ENCODE measurements at regions not wholly inside any gene's neighbourhood (a gene's known extent, or its start where the extent isn't known, plus 50 kb on each side); places are given as distances from the start of the nearest gene placed in this dataset.

GRCh38 chr2:184507254-184507653, 91.1 kb upstream of the ZNF804A start:
- no peak for DNase-seq (ENCODE audit: low read depth)
- no peak for TF ChIP-seq CTCF (conservative IDR thresholded peaks at IDR 0.05; ENCODE audit: low read depth, low read length)
- no peak overlapping the region for H3K4me3 ChIP-seq (ENCODE audit: low read depth, low read length)

- H3K4me3 ChIP-seq (ENCODE audit: low read depth, low read length) = no peak overlapping the region
- TF ChIP-seq CTCF (conservative IDR thresholded peaks at IDR 0.05; ENCODE audit: low read depth, low read length) = no peak
- DNase-seq (ENCODE audit: low read depth) = no peak
Observed at GRCh38 chr2:184517402-184517801, 80.9 kb upstream of the ZNF804A start.

- TF ChIP-seq CTCF (conservative IDR thresholded peaks at IDR 0.05; ENCODE audit: low read depth, low read length) = no peak
- DNase-seq (ENCODE audit: low read depth) = no peak
- no peak overlapping the region for H3K4me3 ChIP-seq (ENCODE audit: low read depth, low read length)
Observed at GRCh38 chr2:184520441-184520840, 77.9 kb upstream of the ZNF804A start.

GRCh38 chr2:184523732-184524131, 74.6 kb upstream of the ZNF804A start:
- H3K4me3 ChIP-seq (ENCODE audit: low read depth, low read length) = no peak overlapping the region
- DNase-seq (ENCODE audit: low read depth) = no peak
- TF ChIP-seq CTCF (conservative IDR thresholded peaks at IDR 0.05; ENCODE audit: low read depth, low read length) = no peak

GRCh38 chr2:184524551-184525382, 73.6 kb upstream of the ZNF804A start:
- DNase-seq (ENCODE audit: low read depth) = no peak
- TF ChIP-seq CTCF (conservative IDR thresholded peaks at IDR 0.05; ENCODE audit: low read depth, low read length) = no peak
- no peak overlapping the region for H3K4me3 ChIP-seq (ENCODE audit: low read depth, low read length)

GRCh38 chr2:184527058-184527457, 71.3 kb upstream of the ZNF804A start:
- no peak overlapping the region for H3K4me3 ChIP-seq (ENCODE audit: low read depth, low read length)
- peak; percentile 10 for TF ChIP-seq CTCF (conservative IDR thresholded peaks at IDR 0.05; ENCODE audit: low read depth, low read length)
- no peak for DNase-seq (ENCODE audit: low read depth)

- no peak overlapping the region for H3K4me3 ChIP-seq (ENCODE audit: low read depth, low read length)
- no peak for DNase-seq (ENCODE audit: low read depth)
- TF ChIP-seq CTCF (conservative IDR thresholded peaks at IDR 0.05; ENCODE audit: low read depth, low read length) = no peak
Observed at GRCh38 chr2:184528119-184528518, 70.2 kb upstream of the ZNF804A start.

Measured in choroid plexus epithelial cell (primary cell).